Stimulated activated CD4-positive, alpha-beta T cell treated with anti-CD3 and anti-CD28 coated beads, Interleukin-1b, Interleukin-23, amount 100 ng/mL, for 24 hours (primary cell): ENCODE measurements at regions not wholly inside any gene's neighbourhood (a gene's known extent, or its start where the extent isn't known, plus 50 kb on each side); places are given as distances from the start of the nearest gene placed in this dataset.
"Not testable (repeated sequence)": the region's sequence is repeated elsewhere in the genome, so short reads cannot be mapped to it uniquely, and the experiment has no call there.

Experiments
- DNase-seq, 4 experiments: peaks; one replicate each; pipeline ENCODE4 v3.0.0-alpha.2; 2020; ENCODE audit warnings: low read depth in 4 of 4, low spot score in 1 of 4

DNA sequence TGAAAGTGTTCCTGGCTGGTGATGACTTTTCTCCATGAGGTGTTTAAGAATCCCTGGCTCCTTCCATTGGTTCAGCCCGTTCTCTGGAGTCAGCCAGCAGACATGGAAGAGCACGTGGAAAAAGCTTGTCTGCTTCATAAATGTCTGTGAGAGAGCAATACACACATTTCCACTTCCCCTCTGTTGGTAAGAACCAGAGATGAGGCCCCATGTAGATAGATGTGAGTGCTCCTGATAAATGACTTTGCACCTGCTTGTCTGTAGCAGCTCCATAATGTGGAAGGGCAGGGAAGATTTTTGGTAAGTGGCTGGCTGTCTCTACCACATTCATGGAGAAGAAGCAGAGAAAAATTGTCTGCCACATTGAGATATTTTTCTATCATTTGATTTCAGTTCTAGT, 325.8 kb downstream of the LMO7 start:
- no peak for DNase-seq

GRCh38 chr13:75960538-75960994, 324.4 kb downstream of the LMO7 start:
- no peak for DNase-seq

GRCh38 chr13:75959861-75960481, 323.8 kb downstream of the LMO7 start:
- no peak for DNase-seq

DNA sequence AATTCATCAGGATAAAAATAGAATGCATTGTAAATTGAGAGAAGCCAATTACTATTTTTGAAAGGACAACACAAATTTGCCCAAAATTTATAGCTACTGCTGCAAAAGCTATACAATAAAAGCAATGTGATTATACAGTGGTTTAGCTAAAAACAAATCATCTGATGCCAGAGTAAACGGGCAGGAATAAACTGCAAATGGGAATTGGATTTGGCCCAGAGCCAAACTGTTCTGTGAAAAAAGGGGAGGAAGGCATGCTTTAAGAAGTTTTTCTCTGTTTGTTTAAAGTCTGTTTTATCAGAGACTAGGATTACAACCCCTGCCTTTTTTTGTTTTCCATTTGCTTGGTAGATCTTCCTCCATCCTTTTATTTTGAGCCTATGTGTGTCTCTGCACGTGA, 317.5 kb downstream of the LMO7 start:
- DNase-seq, result not testable (repeated sequence)

GRCh38 chr13:75947448-75947847, 311.3 kb downstream of the LMO7 start:
- no peak for DNase-seq

DNA sequence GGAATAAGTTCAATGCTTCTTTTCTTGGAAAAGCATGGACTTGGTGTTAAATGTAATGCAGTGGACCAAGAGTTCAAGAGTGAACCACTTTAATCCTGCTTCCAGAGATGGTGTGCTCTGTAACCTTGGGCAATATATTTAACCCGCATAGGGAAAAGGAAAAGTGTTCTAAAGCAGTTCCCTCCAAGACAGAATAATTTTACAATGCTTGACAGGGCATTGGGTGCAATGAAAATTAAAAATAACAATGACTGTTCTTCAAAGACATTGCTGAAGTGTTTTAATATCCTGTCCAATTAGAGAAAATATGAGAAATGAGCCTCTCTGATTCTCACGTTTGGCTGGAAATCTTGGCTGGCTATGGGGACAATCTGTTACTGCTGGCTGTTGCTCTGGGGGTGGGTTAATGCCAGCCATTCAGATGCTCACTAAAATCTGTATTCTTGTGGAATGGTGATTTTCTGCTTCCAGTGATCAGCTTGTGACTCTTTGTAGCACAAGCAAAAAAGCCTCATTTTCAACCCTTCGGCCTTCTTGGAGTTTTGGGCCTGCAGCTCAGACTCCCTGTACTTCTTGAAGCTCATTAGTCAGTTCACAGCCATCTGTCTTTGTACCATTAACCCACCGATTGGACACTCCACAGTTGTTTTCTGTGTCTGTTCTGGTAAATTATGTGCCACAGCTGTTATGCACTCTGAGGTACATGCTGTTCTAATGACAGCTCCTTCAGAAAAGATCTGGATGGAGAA, 310.6 kb downstream of the LMO7 start:
- no peak for DNase-seq

DNA sequence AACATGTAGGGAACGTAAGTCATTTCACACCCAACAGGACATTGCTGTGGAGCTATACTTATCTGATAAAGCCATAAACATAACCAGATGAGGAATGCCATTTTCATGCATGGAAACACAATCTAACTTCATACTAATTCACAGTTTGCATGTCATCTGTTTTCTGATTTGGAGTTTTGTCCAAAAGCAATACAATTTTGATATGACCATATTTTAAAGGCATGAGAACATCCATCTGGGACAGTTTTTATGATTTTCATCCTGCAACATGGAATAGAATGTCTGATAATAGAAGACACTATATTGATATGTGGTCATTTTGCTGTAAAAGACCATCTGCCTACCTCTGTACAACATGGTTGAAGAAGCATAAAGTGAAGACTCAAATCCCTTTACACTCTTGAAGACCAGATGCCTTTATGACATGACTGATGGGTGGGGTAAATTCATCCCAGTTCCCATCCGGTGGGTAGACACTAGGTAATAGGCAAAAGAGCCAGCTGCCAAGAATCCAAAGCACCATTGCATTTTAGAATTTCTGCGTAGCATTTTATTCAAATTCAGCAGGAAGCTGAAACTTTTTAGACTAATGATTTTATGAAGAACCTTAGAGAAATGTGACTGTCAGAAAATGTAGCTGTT, 309.8 kb downstream of the LMO7 start:
- DNase-seq, result no peak

DNA sequence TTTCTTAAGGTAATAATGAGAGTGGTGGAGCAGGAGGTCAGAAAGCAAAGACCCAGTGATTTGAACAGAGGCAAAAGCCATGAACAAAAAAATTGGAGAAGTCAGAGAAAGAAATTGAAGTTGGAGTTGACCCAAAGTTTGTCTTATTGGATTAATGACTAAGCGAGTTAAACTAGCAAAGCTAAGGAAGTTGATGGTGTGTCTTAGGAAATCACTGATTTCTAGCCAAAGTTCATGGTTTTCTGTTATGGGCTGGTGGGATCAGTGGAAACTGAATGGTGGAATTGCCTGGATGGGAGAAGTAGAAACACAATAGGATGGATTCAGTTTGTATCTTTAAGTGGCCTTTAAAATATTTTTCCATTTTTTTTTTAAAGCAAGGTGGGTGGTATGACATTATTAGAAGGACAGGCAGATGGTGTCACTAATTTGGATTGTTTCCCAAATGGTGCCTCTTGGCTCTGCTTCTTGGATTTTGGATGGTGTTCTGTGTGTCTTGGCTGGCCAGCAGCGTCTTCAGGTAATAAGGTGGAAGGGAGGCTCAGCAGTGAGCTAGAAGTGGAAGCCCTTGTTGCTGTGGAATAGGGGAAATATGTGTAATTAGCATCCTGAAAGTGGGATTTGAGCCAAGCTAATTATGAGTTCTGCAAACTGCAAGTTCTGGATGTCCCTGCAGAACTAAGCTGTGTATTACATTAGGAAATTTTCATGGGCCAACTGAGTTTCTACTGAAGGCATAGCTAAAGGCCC, 302.9 kb downstream of the LMO7 start:
- no peak for DNase-seq

DNA sequence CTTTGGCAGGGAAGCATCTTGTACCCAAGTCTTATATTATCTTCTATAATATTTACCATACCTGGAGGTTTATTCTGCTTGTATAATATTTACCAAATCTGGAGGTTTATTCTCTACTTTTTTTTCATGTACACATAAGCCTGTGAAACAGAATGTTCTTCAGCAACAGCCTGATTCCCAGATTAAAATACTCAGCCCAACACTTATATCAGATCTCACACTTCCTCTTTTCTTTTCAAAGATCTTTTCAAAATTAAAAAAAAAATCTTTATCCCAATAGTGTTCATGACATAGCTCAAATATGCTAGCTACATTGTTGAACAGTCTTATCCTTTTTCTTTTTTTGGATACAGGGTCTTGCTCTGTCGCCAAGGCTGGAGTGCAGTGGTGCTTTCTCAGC, 300.7 kb downstream of the LMO7 start:
- DNase-seq, result no peak

GRCh38 chr13:75935805-75936204, 299.7 kb downstream of the LMO7 start:
- DNase-seq, result no peak

DNA sequence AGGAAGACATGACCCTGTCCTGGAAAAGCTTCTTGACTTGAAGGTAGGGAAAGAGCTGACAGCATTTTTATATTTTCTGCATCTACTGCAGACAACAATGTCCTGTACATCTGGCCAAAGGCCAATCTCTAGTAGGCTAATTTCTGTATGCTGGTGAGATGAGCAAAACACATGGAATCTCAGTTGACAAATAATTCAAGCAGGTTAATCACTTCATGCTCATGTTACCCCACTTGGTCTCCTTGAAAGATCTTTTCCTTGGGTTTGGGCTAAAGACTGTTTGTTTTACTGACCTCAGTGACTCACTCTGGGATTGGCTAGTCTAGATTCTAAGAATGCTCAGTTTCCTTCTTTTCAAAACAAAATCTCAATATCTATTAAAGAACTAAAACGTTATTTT, 298.8 kb downstream of the LMO7 start:
- DNase-seq, result no peak

GRCh38 chr13:75932636-75933035, 296.5 kb downstream of the LMO7 start:
- DNase-seq, result no peak

DNA sequence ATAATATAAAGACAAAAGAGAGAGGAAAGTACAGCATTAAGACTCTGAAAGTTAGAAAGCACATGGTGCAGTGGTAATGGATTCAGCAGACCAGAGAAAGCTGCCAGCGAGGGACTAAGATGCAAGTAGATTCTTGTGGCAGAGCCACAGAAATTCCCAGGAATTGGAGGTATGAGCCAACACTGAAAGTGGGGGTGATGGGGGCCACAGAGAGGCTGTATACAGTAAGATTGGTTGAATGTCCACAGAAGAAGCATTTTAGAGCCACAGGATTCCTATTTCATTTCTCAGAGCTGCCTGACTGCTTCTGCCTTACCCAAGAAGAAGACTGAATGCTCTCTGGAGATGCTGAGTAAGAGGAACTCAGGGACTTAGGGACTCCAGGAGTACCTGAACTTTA, 295.0 kb downstream of the LMO7 start:
- no peak for DNase-seq

DNA sequence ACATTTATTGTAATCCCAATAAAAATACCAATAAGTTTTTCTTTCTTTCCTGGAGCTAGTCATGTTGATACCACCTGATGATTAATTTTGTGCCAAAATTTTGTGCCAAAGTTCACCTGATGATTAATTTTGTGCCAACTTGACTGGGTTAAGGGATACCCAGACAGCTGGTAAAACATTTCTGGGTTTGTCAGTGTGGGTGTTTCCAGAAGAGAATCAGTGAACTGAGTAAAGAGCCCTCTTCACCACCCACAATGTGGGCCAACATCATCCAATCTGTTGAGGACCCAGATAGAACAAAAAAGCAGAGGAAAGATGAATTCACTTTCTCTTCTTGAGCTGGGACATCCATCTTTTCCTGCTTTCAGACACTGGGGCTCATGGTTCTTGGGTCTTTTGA, 292.9 kb downstream of the LMO7 start:
- no peak for DNase-seq

GRCh38 chr13:75927183-75927669, 291.1 kb downstream of the LMO7 start:
- no peak for DNase-seq

DNA sequence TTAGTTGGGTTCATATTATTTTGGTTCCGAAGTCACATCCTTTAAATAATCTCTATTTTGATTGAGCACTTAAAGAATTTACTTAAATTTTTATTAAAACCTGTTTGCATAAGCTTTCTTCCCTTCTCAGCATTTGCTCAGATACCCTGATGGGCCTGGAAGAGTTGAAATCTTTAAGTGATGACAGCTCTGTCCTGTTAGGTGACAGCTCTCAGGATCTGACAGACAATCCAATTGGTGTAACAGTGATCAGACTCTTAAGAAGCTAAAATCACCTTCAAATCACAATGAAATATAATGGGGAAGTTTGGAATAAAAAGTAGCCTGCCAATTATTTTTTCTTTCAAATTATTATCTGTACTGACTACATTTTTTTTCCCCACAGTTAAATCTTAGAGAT, 284.4 kb downstream of the LMO7 start:
- no peak for DNase-seq

DNA sequence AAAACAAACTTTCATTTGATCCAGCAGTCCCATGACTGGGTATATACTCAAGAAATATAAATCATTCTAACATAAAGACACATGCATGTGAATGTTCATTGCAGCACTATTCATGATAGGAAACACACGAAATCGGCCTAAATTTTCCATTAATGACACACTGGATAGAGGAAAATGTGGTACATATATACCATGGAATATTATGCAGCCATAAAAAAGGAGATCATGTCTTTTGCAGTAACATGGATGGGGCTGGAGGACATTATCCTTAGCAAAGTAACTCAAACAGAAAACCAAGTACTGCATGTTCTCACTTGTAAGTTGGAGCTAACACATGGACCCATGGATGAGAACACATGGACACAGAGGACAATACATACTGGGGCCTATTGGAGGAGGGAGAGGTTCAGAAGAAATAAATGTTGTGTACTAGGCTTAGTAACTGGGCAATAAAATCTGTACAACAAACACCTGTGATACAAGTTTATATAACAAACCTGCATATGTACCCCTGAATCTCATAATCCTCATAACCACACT, 283.6 kb downstream of the LMO7 start:
- no peak for DNase-seq

GRCh38 chr13:75915066-75915465, 278.9 kb downstream of the LMO7 start:
- DNase-seq, result no peak

GRCh38 chr13:75913925-75914324, 277.8 kb downstream of the LMO7 start:
- no peak for DNase-seq

DNA sequence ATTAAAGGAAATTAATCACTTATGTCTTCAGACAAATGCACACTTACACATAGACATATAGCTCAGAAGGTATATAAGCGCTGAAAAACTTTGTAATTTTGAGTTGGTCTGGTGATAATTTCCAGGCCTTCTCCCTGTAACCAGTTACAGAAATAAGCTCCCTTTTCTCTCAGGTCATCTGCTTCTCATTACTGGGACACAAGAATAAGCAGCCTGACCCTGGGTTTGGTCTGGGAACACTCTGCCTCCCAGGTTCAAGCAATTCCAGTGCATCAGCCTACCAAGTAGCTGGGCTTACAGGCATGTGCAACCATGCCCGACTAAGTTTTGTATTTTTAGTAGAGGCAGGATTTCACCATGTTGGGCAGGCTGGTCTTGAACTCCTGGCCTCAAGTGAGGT, 274.5 kb downstream of the LMO7 start:
- DNase-seq, result no peak
